ENCODE measurements at regions not wholly inside any gene's neighbourhood (a gene's known extent, or its start where the extent isn't known, plus 50 kb on each side); places are given as distances from the start of the nearest gene placed in this dataset.

- no peak for DNase-seq (ENCODE audit: low read depth)
Observed at GRCh38 chr4:10983885-10984640, 299.5 kb upstream of the CLNK start.

- no peak for DNase-seq (ENCODE audit: low read depth)
Observed at GRCh38 chr4:10983268-10983667, 298.7 kb upstream of the CLNK start.

GRCh38 chr4:10982305-10982704 lies 297.7 kb upstream of the CLNK start:
- no peak for DNase-seq (ENCODE audit: low read depth)

- no peak for DNase-seq (ENCODE audit: low read depth)
Observed at GRCh38 chr4:10981576-10981975, 297.0 kb upstream of the CLNK start.

- DNase-seq (ENCODE audit: low read depth), result no peak
Observed at GRCh38 chr4:10981096-10981495, 296.5 kb upstream of the CLNK start.

GRCh38 chr4:10979032-10979431 lies 294.5 kb upstream of the CLNK start:
- DNase-seq (ENCODE audit: low read depth), result no peak

GRCh38 chr4:10977534-10977933 lies 293.0 kb upstream of the CLNK start:
- no peak for DNase-seq (ENCODE audit: low read depth)

- DNase-seq (ENCODE audit: low read depth), result no peak
Observed at GRCh38 chr4:10974371-10974770, 289.8 kb upstream of the CLNK start.

GRCh38 chr4:10973686-10974085 lies 289.1 kb upstream of the CLNK start:
- DNase-seq (ENCODE audit: low read depth), result no peak

GRCh38 chr4:10971800-10972401 lies 287.3 kb upstream of the CLNK start:
- DNase-seq (ENCODE audit: low read depth), result no peak

- no peak for DNase-seq (ENCODE audit: low read depth)
Observed at GRCh38 chr4:10965196-10965595, 280.6 kb upstream of the CLNK start.

GRCh38 chr4:10963958-10964703 lies 279.6 kb upstream of the CLNK start:
- no peak for DNase-seq (ENCODE audit: low read depth)

GRCh38 chr4:10963241-10963640 lies 278.7 kb upstream of the CLNK start:
- DNase-seq (ENCODE audit: low read depth), result no peak

GRCh38 chr4:10962246-10962645 lies 277.7 kb upstream of the CLNK start:
- DNase-seq (ENCODE audit: low read depth), result no peak

GRCh38 chr4:10960389-10960788 lies 275.8 kb upstream of the CLNK start:
- DNase-seq (ENCODE audit: low read depth), result no peak

- DNase-seq (ENCODE audit: low read depth), result no peak
Observed at GRCh38 chr4:10959586-10959985, 275.0 kb upstream of the CLNK start.

- no peak for DNase-seq (ENCODE audit: low read depth)
Observed at GRCh38 chr4:10958226-10958856, 273.8 kb upstream of the CLNK start.

GRCh38 chr4:10951306-10951705 lies 266.7 kb upstream of the CLNK start:
- DNase-seq (ENCODE audit: low read depth), result no peak

GRCh38 chr4:10949039-10949733 lies 264.6 kb upstream of the CLNK start:
- DNase-seq (ENCODE audit: low read depth), result no peak

GRCh38 chr4:10947898-10948297 lies 263.3 kb upstream of the CLNK start:
- no peak for DNase-seq (ENCODE audit: low read depth)

- no peak for DNase-seq (ENCODE audit: low read depth)
Observed at GRCh38 chr4:10944321-10944720, 259.8 kb upstream of the CLNK start.

- DNase-seq (ENCODE audit: low read depth), result no peak
Observed at GRCh38 chr4:10942156-10942555, 257.6 kb upstream of the CLNK start.

Data from amniotic epithelial cell (primary cell).